Activated naive CD4-positive, alpha-beta T cell (primary cell): ENCODE measurements at regions not wholly inside any gene's neighbourhood (a gene's known extent, or its start where the extent isn't known, plus 50 kb on each side); places are given as distances from the start of the nearest gene placed in this dataset.

ENCODE experiments used
- DNase-seq, 4 experiments: peaks; one replicate each; lab custom pipeline; 2025; lab: John Stamatoyannopoulos, UW

DNA sequence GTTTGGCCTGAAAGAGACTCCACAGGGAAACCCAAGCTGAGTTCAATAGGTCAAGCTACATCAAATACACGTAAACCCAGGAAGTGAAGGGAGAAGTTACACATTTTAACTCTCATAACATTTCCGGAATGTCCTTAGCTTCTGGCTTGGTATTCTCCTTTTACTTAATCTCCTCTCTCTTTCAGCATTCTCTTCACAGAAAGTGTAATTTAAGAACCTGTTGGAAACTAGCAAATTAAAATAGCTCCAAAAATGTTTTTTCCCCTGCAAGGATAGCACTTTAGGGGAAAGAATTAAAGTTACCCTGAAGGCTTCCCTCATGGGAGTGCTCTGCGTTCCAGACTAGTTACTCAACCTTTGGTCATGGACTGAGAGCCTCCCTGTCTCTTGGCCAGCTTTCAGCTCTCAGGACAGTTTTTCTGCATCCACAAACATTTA, 292.7 kb upstream of the TARS1 start:
- no peak for DNase-seq

- DNase-seq: no peak
Measured at GRCh38 chr5:33153372-33153771, 287.4 kb upstream of the TARS1 start.

GRCh38 chr5:33153831-33154230, 286.9 kb upstream of the TARS1 start:
- no peak for DNase-seq

DNA sequence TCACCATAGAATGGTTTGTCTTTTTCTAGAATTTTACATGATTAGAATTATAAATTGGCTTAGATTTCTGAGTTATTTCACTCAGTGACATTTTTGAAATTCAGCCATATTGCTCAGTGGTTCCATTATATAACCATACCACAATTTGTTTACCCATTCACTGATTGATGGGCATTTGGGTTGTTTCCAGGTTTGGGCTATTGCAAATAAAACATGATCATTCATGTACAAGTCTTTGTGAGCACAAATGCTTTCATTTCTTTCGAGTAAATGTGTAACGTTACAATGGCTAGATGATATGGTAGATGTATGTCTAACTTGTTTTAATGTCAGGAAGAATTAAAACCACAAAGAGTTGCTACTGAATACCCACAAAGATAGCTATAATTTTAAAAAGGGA, 279.9 kb upstream of the TARS1 start:
- no peak for DNase-seq

DNA sequence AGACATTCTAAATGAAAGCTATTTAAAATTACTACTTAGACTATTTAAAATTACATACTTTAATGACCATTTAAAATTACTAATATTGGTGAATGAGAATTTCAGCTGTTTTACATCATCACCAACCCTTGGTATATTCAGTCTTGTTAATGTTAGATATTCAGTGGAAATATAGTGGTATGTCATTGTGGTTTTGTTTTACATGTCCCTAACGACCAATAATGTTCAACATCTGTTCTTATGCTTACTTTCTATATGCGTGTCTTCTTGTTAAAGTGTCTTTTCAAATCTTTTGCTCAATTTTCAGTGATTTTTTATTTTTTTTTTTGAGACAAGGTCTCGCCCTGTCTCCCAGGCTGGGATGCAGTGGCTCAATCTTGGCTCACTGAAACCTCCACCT, 279.3 kb upstream of the TARS1 start:
- DNase-seq: no peak

DNA sequence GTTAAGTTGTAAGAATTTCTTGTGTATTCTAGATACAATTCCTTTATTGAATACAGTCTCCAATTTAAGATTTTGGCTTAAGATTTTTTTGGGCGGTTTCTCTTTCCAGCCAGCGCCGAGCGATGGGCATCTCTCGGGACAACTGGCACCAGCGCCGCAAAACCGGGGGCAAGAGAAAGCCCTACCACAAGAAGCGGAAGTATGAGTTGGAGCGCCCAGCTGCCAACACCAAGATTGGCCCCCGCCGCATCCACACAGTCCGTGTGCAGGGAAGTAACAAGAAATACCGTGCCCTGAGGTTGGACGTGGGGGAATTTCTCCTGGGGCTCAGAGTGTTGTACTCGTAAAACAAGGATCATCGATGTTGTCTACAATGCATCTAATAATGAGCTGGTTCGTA, 278.7 kb upstream of the TARS1 start:
- DNase-seq: no peak

DNA sequence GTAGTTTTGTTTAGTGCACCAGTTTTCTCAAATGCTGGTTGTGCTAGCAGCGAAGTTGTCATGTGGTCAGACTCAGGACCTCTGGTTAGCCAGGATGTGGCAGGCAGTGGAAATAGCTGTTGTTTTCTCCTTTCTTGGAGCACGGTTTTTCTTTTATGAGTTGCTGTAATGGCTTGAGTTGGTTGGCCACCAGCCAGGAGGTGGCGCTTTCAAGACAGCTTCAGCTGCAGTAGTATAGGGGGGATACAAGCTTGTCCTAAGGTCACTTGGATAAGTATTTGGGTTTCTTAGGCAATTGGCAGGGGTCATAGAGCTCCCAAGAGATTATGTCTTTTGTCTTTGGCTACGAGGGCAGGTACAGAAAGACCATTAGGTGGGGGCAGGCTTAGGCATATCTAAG, 274.2 kb upstream of the TARS1 start:
- no peak for DNase-seq

DNA sequence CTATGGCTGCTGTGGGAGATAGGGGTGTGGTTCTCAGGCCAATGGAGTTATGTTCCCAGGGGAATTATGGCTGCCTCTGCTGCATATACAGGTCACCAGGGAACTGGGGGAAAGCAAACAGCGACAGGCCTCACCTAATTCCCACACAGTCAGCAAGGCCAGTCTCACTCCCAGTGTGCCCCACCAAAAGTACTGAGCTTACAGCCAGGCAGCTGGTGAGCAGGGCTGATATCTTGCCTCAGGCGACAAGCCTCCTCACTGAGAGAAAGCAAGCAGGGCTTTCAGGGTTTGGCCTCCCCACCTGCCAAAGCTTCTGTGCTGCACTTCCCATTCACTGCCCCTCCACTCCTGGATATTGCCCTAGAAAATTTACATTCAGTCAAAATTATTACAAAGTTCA, 273.8 kb upstream of the TARS1 start:
- no peak for DNase-seq

DNA sequence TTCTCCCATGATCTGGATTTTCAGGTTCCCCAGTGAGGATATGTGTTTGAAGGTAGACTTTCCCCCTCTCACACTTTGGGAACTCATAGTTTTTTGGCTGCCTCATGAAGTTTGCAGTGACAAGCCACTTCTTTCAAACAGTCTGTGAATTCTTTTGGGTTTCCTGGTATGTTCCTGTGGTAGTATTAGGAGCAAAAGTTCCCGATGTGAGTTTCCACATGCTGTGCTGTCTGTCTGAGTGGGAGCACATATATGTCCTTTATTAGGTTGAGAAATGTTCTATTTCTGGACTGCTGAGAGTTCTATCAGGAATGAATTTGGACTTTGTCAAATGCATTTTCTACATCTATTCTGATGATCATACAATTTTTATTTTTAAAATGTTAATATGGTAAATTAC, 273.2 kb upstream of the TARS1 start:
- DNase-seq: no peak

DNA sequence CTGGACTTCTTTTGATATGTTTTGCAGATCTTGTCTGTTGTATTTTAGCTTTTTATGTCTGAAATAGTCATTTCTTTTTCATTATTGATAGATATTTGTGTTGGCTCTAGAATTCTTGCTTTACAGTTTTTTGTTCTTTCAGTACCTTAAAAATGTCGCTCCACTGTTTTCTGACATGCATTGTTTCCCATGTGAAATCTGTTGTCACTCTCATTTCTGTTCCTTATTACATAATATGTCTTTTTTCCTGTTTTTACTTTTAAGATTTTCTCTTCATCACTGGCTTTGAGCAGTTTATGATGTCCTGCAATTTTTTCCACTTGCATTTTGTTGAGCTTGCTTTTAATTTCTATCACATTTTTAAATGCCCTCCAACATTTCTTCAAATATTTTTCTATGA, 270.4 kb upstream of the TARS1 start:
- DNase-seq: no peak

- no peak for DNase-seq
Measured at GRCh38 chr5:33174383-33174782, 266.4 kb upstream of the TARS1 start.

DNA sequence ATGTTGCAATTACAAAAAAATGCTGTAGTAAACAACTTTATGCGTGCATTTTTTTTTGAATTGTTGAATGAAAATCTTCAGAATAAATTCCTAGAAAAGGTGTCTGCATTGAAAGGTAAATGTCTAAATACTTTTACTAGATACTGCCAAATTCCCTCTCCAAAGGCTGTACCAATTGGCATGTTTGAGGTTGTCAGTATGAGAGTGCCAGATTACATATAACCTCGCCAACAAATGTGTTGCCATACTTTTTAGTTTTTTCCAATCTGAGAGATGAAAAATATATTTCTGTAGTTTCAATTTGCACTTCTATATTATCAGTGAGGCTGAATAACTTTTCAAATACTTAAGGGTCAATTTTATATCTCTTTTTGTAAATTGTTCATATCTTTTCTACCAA, 261.5 kb upstream of the TARS1 start:
- no peak for DNase-seq

DNA sequence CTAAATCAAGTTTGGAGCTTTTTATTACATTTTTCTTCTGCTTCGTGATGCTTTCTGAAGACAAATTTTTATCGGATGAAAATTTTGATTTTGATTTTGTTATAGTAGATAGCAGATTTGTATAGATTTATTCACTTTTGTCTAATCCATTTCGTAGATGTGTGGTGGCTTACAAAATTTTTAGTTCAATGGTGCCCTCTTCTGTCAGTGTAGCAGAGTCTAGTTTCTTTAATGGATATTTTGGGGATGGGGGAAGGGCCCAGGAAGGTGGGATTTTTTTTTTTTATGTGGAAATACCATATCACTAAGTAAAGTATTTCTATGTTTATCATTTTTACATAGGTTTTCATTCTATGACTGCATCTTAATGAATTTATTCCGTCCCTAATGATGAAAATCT, 259.9 kb upstream of the TARS1 start:
- no peak for DNase-seq

DNA sequence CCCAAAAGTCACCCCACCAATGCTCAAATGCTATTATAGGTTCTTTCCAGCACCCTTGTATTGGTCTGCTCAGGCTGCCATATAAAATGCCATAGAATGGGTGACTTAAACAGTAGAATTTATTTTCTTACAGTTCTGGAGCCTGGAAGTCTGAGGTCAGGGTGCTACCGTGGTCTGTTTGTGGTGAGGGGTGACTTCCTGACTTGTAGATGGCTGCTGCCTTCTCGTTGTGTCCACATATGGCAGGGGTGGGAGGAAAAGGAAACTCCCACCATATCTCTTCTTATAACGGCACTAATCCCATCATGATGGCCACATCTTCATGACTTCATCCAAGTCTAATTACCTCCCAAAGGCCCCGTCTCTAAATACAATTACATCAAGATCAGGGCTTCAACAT, 257.8 kb upstream of the TARS1 start:
- DNase-seq: no peak

DNA sequence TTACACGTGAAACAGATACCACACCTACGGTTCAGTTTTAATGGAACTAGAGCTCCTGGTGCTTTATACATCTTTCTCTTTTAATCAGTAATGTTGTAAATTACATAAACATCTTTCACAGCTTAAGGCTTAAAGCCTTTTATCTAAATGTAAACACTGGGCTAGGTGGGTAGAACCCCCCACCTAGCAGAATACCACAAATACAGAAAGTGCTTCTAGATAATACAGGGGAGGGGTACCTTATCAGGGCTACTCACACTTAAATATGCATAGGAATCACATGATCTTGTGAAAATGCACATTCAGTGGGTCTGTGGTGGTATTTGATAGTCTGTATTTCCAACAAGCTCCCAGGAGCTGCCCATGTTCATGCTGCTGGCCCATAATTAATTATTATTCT, 256.4 kb upstream of the TARS1 start:
- no peak for DNase-seq

GRCh38 chr5:33188089-33188488, 252.7 kb upstream of the TARS1 start:
- no peak for DNase-seq

DNA sequence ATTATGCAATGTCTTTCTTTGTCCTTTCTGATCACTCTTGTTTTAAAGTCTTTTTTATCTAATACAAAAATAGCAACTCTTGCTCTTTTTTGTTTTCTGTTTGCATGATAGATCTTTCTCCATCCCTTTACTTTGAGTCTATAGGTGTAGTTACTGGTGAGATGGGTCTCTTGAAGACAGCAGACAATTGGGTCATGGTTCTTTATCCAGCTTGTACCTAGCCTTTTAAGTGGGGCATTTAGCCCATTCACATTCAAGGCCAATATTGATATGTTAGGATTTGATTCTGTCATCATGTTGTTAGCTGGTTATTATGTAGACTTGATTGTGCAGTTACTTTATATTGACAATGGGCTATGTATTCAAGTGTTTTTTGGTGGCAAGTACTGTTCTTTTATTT, 245.9 kb upstream of the TARS1 start:
- no peak for DNase-seq

DNA sequence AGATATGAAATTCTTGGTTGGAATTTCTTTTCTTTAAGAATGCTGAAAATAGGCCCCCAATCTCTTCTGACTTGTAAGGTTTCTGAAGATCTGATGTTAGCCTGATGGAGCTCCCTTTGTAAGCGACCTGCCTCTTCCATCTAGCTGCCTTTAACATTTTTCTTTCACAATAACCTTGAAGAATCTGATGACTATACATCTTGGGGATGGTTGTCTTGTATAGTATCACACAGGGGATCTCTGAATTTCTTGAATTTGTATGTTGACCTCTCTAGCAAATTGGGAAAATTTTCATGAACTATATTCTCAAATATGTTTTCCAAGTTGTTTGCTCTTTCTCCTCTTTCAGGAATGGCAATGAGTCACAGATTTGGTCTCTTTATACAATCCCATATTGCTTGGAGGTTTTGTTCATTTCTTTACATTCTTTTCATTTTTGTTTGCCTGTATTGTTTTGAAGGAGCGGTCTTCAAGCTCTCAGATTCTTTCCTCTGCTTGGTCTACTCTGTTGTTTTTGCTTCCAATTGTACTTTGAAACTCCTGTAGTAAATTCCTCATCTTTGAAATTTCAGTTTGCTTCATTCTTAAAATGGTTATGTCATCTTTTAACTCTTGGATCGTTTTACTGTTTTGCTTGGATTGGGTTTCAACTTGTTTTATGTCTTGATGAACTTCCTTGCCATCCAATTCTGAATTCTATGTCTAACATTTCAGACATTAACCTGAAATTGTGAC, 245.2 kb upstream of the TARS1 start:
- DNase-seq: no peak

DNA sequence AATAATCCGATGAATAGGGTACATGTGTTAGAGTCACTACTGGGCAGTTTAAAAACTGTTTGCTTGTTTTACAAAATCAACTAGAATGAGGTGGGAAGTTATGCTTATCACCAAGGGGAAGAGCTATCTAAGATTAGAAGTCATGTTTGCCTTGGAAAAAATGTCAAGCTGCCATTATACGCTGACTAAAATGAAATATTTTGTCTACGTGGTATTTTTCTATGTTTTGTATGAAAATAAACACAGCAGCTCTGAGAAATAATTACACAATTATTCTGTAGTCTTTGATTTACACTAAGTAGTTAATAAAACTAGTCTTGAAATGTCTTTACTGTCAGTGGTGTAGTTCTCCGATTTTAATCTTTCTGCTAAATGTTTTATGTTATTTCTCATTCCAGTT, 241.9 kb upstream of the TARS1 start:
- no peak for DNase-seq

DNA sequence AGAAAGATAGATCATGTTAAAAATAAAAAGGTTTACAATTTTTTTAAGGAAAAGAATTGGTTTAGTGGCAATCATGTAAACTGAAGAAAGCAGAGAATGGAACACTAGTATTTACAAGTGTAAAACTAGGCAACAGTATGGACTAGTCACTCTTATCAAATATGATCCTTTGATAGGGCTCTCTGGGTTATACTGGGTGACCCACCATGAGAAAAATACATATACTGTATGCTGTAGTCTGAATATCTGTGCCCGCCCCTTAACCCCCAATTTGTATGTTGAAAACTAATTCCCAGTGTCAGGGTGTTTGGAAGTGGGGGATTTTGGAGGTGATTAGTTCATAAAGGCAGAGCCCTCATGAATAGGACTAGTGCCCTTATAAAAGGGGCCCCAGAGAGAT, 236.8 kb upstream of the TARS1 start:
- DNase-seq: no peak

- no peak for DNase-seq
Measured at GRCh38 chr5:33205079-33205478, 235.7 kb upstream of the TARS1 start.

- DNase-seq: no peak
Measured at GRCh38 chr5:33205727-33206410, 234.9 kb upstream of the TARS1 start.

DNA sequence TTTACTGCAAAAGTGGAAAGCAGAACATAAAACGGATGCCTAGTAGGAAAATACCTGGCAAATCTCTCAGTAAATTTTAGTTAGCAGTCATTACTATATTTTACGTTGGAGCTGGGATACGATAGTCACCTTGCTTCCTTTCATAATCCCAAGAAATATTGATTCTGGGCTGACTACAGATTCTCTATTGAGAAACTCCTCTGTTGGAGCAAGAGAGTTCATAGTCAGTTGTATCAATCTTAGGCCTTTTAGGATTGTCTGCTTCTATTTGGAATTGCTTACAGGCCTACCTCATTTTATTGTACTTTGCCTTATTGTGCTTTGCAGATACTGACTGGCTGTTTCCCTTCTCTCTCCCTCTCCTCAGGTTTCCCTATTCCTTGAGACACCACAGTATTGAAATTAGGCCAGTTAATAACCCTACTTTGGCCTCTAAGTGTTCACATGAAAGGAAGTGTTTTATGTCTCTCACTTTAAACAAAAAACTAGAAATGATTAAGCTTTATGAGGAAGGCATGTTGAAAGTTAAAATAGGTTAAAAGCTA, 233.7 kb upstream of the TARS1 start:
- DNase-seq: no peak

DNA sequence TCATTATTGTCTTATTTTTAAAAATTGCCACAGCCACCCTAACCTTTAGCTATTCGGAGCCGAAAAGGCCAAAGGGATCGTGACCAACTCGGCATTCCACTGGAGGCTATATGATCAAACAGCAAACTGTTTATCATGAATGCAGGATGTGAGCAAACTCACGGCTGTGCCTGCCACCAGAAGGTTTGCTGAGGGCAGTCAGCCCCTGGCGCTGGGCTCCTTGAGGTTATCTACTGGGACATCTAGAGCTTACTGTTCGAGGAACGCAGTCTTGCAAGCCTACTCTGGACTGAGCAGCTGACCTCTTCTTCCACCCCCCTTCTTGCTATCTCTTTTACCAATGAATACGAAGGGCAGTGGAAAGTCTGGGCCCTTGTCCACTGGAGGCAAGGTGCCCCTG, 231.5 kb upstream of the TARS1 start:
- DNase-seq: no peak
